ENCODE measurements at regions not wholly inside any gene's neighbourhood (a gene's known extent, or its start where the extent isn't known, plus 50 kb on each side); places are given as distances from the start of the nearest gene placed in this dataset.

GRCh38 chr13:103758222-103758621 is 692.0 kb upstream of the SLC10A2 start:
- TF ChIP-seq POLR2AphosphoS5 (IDR thresholded peaks at IDR 0.05; ENCODE audit: low read depth, low read length), result no peak
- no peak for TF ChIP-seq POLR2A (IDR thresholded peaks at IDR 0.05; ENCODE audit: low read depth, low read length)

Data from GM12892 (cell line).